ENCODE measurements at regions not wholly inside any gene's neighbourhood (a gene's known extent, or its start where the extent isn't known, plus 50 kb on each side); places are given as distances from the start of the nearest gene placed in this dataset.

DNA sequence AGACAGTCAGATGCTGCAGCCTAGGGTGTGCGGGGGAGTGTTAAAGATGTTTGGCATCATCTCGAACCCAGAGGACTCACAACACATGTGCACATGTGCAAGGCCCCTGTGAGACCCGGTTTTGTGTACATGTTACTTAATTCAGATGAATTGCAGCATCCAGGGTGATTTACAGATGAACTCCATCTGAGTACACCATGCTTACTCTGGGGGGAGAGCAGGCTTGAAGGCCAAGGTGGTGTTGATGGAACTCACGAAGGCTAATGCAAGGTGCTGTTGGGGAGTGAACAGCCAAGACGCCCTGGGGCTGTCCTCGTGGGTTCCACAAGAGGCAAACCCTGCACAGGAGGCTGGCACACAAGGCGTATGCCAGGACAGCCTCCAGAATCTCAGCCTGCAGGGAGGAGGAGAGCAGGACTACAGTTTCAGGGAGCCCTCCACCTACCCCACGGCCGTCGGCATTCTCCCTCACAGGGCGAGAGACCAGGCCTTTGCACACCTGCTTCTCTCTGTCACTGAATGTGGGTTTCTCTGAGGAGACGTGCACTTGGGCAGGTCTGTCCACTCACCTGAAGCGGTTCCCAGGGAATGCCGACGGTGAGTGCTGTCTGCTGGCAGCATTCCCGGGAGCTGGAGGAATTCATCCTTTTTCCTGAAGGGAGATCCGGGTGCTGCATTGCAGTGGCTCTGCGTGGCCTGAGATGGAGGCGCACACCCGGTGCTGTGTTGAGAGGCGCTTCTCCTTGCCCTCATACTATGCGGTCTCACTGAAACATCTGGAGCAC, 178.5 kb upstream of the RNF32 start:
- DNase-seq: no peak
- no peak overlapping the region for H3K27ac ChIP-seq
- no peak for ATAC-seq (ENCODE audit: low FRiP score in 2 of 2)

DNA sequence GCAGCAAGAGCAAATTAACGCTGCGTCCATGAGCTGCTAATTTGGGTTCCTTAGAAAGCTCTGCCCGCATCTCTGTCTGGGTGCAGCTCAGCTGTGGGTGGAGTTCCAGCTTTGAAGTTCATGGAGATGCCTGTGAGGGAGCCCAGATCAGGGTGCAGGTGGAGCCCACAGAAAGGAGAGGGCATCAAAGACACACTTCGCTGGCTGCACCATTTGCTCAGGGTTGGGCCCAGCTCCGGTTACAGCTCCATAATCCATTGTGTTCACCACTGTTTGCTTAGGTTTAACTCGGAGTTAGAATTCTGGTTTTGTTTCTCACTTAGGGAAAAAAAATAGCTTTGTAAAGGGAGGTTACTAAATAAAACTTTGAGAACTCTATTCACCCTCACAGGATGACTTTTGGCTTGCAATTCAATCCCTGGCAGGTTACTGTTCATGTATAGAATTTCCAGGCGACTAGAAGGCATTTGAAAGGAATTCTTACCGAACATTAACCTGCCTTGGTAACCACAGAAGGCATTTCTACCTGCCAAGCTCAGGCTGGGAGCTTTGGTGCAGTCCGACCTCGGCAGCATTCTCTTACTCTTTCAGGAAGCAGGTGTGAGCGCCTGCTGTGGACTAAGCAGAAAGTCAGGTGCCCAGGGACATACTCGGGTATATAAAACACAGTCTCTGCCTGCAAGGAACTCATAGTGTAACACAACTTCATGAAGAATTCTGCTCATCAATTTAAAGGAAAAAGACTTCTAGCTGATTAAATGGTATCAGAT, 179.5 kb upstream of the RNF32 start:
- no peaks in the 10 kb centered on the region for H3K36me3 ChIP-seq
- H3K9me3 ChIP-seq: no peaks in the 10 kb centered on the region
- no peak overlapping the region for H3K4me3 ChIP-seq
- no peaks in the 10 kb centered on the region for H3K27me3 ChIP-seq
- H3K27ac ChIP-seq: no peak overlapping the region
- ATAC-seq (ENCODE audit: low FRiP score in 2 of 2): no peak
- DNase-seq: no peak
- no peak for TF ChIP-seq POLR2AphosphoS5 (IDR thresholded peaks at IDR 0.05)
- TF ChIP-seq CTCF (IDR thresholded peaks at IDR 0.05): no peak
- 63 to 69% methylated on average over 12 of the region's 12 CpGs for WGBS, 2 donors
- no peaks in the 10 kb centered on the region for H3K4me1 ChIP-seq

More for the DNA sequence above, 178.5 kb upstream of the RNF32 start:
- TF ChIP-seq POLR2AphosphoS5 (IDR thresholded peaks at IDR 0.05) (no peak), CTCF (IDR thresholded peaks at IDR 0.05) (no peak), POLR2A (IDR thresholded peaks at IDR 0.05) (no peak), EP300 (IDR thresholded peaks at IDR 0.05) (no peak)
- no peaks in the 10 kb centered on the region for H3K27me3 ChIP-seq
- H3K9me3 ChIP-seq: no peaks in the 10 kb centered on the region
- no peak overlapping the region for H3K4me3 ChIP-seq
- WGBS, 2 donors: 68 to 75% methylated on average over 17 to 22 of the region's 22 CpGs
- H3K36me3 ChIP-seq: no peaks in the 10 kb centered on the region
- H3K4me1 ChIP-seq: no peaks in the 10 kb centered on the region

- Histone ChIP-seq H3K4me1 (no peaks in the 10 kb centered on the region), H3K36me3 (no peaks in the 10 kb centered on the region), H3K9me3 (no peaks in the 10 kb centered on the region), H3K4me3 (no peak overlapping the region), H3K27ac (no peak overlapping the region), H3K27me3 (no peaks in the 10 kb centered on the region)
- TF ChIP-seq CTCF (IDR thresholded peaks at IDR 0.05) (no peak), EP300 (IDR thresholded peaks at IDR 0.05) (no peak), POLR2A (IDR thresholded peaks at IDR 0.05) (no peak), POLR2AphosphoS5 (IDR thresholded peaks at IDR 0.05) (no peak)
- WGBS, 2 donors: 87 to 89% methylated on average over 13 of the region's 13 CpGs
- DNase-seq (no peak), ATAC-seq (ENCODE audit: low FRiP score in 2 of 2) (no peak)
Observed at GRCh38 chr7:156459582-156459981, 181.0 kb upstream of the RNF32 start.

DNA sequence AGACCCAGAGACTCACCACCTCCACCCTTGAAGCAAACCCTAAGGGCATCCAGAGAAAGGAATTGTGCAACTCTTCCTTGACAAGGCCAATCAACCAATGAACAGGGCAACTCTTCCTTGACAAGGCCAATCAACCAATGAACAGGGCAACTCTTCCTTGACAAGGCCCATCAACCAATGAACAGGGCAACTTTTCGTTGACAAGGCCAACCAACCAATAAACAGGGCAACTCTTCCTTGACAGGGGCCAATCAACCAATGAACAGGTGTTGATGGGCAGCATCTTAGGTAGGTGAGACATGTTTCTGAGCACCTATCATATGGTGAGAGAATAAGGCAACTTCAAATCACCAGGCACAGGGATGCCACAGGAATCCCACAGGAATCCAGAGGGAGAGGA, 181.5 kb upstream of the RNF32 start:
- no peak for TF ChIP-seq CTCF (IDR thresholded peaks at IDR 0.05)
- no peak overlapping the region for H3K4me3 ChIP-seq
- no peaks in the 10 kb centered on the region for H3K36me3 ChIP-seq
- H3K4me1 ChIP-seq: no peaks in the 10 kb centered on the region
- 81 to 88% methylated on average over 1 of the region's 1 CpG for WGBS, 2 donors
- H3K27me3 ChIP-seq: no peaks in the 10 kb centered on the region
- no peak overlapping the region for H3K27ac ChIP-seq
- ATAC-seq (ENCODE audit: low FRiP score in 2 of 2) (no peak), DNase-seq (no peak)
- H3K9me3 ChIP-seq: no peaks in the 10 kb centered on the region

Data from upper lobe of left lung (tissue), 6 donors.